GM21737 (cell line): ENCODE measurements at regions not wholly inside any gene's neighbourhood (a gene's known extent, or its start where the extent isn't known, plus 50 kb on each side); places are given as distances from the start of the nearest gene placed in this dataset.

Experiments used
- ATAC-seq: cut with Tn5 transposase; IDR thresholded peaks from one replicate; pipeline ENCODE4 v1.9.1; 2021; ENCODE audit warnings: mild to moderate bottlenecking, moderate library complexity; ENCODE audit not compliant: unreplicated experiment

GRCh38 chr2:149679286-149679685, 91.7 kb upstream of the MMADHC start:
- ATAC-seq = no peak

- ATAC-seq = no peak
These were observed 89.8 kb upstream of the MMADHC start for GRCh38 chr2:149677416-149677815.

- ATAC-seq = no peak
These were observed 82.5 kb upstream of the MMADHC start for GRCh38 chr2:149670086-149670485.

GRCh38 chr2:149666809-149667320, 79.3 kb upstream of the MMADHC start:
- no peak for ATAC-seq

GRCh38 chr2:149664896-149665295, 77.3 kb upstream of the MMADHC start:
- ATAC-seq = no peak

- no peak for ATAC-seq
These were observed 75.0 kb upstream of the MMADHC start for GRCh38 chr2:149662556-149662955.

- ATAC-seq = no peak
These were observed 74.3 kb upstream of the MMADHC start for GRCh38 chr2:149661844-149662243.

- no peak for ATAC-seq
These were observed 71.0 kb upstream of the MMADHC start for GRCh38 chr2:149658553-149658952.

DNA sequence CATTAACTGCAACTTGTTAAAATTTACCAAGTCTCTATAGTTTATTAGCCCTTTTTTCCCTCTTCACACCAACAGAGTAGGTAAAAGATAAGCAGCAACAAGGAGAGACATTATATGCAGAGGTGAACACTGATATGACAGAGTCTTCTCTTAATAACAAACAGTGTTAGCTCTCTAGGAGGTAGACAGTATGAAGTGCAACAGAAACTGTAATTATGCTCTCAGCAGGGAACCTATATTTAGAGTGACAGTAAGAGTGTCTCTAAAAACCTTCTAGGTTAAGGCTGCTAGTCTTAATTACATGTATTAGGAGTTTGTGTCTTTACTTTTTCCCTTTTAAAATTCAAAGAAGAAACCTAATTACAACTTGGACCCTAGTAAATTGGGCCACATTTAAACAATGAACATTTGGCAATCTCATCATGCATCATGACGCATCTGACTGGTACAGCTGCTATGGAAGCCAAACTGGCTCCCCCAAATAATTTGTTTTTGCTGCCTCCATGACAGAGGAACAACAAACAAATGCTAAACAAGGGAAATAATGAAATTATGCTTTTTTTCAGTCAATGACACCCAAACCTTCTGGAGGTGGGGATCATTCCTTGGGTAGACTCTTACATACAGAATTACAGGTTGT, 69.9 kb upstream of the MMADHC start:
- no peak for ATAC-seq

- no peak for ATAC-seq
These were observed 69.4 kb upstream of the MMADHC start for GRCh38 chr2:149656996-149657395.

GRCh38 chr2:149653831-149654445, 66.4 kb upstream of the MMADHC start:
- no peak for ATAC-seq

DNA sequence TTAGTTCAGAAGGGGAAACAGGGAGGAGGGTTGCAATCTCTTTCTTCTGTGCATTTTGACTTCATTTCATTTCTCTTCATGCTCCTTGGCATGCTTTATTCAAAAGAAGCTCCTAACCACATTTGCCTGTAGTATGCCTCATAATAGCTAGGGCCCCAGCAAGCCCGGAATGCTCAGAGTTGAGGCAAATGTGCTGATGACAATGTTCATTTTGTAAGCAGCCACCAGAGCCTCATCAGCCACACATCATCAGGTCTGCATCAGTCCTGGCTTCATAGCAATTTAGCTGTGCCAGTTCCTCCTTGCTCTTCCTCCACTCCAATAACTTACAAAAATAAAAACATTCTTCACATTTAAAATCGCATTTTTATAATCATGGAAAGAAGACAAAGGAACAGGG, 65.4 kb upstream of the MMADHC start:
- no peak for ATAC-seq

DNA sequence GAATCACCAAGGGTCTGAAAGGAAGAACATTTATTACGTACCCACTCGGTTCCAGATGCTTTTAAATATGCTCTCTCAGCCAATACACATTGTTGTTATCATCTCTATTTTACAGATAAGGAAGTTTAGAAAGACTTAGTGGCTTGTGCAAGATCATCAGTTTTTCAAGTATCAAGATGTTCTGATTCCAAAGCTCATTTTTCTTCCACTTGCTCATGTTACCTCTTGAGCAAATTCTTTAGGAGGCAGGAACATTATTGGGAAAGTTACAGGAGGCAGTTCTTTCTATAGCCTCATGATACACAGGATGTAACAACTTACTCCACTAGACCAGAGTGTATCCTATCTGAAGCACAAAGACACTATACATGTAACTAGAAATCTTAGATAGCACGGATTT, 65.0 kb upstream of the MMADHC start:
- ATAC-seq = no peak

DNA sequence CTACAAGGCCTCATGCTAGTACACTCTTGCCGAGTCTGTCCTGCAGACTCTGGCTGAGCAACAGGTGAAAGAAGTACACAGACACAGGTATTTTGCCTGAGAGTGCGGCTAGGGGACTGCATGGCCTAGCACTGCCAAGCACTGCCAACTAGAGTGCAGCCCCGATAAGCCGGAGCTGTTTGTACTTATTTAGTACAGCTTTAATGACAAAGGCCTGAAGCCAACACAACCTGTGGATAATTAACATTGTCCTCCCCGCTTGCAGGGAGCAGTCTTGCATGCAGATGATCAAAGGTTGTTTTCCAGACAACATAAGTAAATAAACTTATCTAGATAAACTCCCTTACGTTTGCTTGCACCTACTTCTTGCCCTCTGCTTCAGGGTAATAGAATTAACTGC, 63.7 kb upstream of the MMADHC start:
- ATAC-seq = no peak

DNA sequence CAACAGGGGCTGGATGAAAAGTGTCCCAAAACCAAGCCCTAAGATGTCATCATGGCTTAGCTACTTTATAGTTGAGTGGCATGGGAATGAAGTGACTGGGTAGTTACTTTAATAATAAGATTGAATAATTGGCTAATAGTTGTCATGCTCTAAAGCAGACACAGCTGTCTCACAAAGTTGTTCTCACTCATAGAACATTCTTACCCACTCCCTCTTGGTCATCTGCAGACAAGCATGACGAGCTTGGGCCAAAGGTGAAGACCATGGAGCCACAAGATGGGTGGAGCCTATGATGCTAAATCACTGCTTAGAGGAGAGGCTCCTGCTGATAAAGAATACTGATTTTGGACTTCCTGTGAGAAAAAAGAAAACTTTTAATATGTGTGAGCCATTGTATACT, 62.4 kb upstream of the MMADHC start:
- ATAC-seq = no peak

- no peak for ATAC-seq
These were observed 60.9 kb upstream of the MMADHC start for GRCh38 chr2:149648282-149649030.

- ATAC-seq = no peak
These were observed 57.8 kb upstream of the MMADHC start for GRCh38 chr2:149645391-149645790.
